Activated CD4-positive, alpha-beta memory T cell treated with anti-CD3 and anti-CD28 coated beads, Interleukin-2, amount 10 ng/mL, durations not matched to agents 7 days and 5 days (primary cell): ENCODE measurements at regions not wholly inside any gene's neighbourhood (a gene's known extent, or its start where the extent isn't known, plus 50 kb on each side); places are given as distances from the start of the nearest gene placed in this dataset.
A peak's percentile ranks its signal among the peaks of the same experiment; 100 is the strongest.

ENCODE experiments used
- CTCF ChIA-PET: fragments of 350-600 bp; sonication (Branson Sonifier 250); formaldehyde crosslinking; loops from one replicate; lab custom pipeline; 2021; ENCODE audit warnings: antibody characterized with exemption, inconsistent platforms; lab: Charles Lee
- POLR2A ChIA-PET: fragments of 350-600 bp; sonication (Branson Sonifier 250); formaldehyde crosslinking; loops from one replicate; lab custom pipeline; 2021; ENCODE audit warnings: antibody characterized with exemption; lab: Charles Lee
- DNase-seq: peaks from one replicate; pipeline ENCODE4 v3.0.0-alpha.2; 2020
- H3K27ac Mint-ChIP-seq: one replicate; pipeline ENCODE4 v1.8.0; 2021; ENCODE audit warnings: mild to moderate bottlenecking, mixed read lengths
- H3K27me3 Mint-ChIP-seq: one replicate; pipeline ENCODE4 v1.8.0; 2021; ENCODE audit warnings: mixed read lengths
- H3K36me3 Mint-ChIP-seq: one replicate; pipeline ENCODE4 v1.8.0; 2021; ENCODE audit warnings: low read depth, mixed read lengths
- H3K4me1 Mint-ChIP-seq: one replicate; pipeline ENCODE4 v1.8.0; 2021; ENCODE audit warnings: mixed read lengths
- H3K4me3 Mint-ChIP-seq: one replicate; pipeline ENCODE4 v1.8.0; 2021; ENCODE audit warnings: mild to moderate bottlenecking, mixed read lengths
- H3K9me3 Mint-ChIP-seq: one replicate; pipeline ENCODE4 v1.8.0; 2021; ENCODE audit warnings: mixed read lengths

DNA sequence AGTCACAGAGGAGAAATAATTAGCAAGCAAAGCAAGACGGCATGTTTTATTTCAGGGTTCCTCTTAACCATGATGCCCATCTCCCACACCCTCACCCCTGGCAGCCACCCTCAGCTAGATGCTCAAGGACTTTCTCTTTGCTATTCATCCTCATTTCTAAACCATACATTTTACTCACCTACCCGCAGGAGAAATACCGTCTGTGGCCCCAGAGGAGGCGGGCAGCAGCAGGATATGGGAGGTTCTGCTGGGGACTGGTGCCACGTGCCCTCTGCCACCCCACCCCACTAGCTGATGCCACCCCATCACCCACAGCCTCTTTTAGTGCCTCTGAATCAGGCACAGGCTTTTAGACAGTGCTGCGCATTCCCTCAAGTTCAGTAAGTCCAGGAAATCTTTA lies 168.7 kb upstream of the ITGB1 start:
- peaks cover 84% of the 10 kb centered on the region for H3K4me1 Mint-ChIP-seq
- no peak overlapping the region for H3K4me3 Mint-ChIP-seq
- POLR2A ChIA-PET: interaction anchor here (0.9 to 18.0 kb wide), 14 partner anchors 6 to 748 kb away, joined by 3 to 408 read pairs (median 6); no protein-coding TSS in a partner anchor
- H3K27me3 Mint-ChIP-seq: no peaks in the 10 kb centered on the region
- H3K9me3 Mint-ChIP-seq: peaks cover 5% of the 10 kb centered on the region
- peak; percentile 54 for DNase-seq
- peaks cover 40% of the 10 kb centered on the region for H3K36me3 Mint-ChIP-seq
- H3K27ac Mint-ChIP-seq: peak overlapping the region; percentile 94
- CTCF ChIA-PET: interaction anchor here (1.0 to 2.3 kb wide), 5 partner anchors 9 to 117 kb away, joined by 3 to 35 read pairs (median 5); no protein-coding TSS in a partner anchor

- CTCF ChIA-PET: interaction anchor here (1.0 to 2.3 kb wide), 6 partner anchors 10 to 146 kb away, joined by 3 to 35 read pairs (median 4); no protein-coding TSS in a partner anchor
- Mint-ChIP-seq H3K9me3 (peaks cover 5% of the 10 kb centered on the region), H3K36me3 (peaks cover 42% of the 10 kb centered on the region), H3K4me1 (peaks cover 87% of the 10 kb centered on the region), H3K27ac (peak overlapping the region; percentile 94), H3K27me3 (no peaks in the 10 kb centered on the region), H3K4me3 (peak overlapping the region; percentile 18)
- POLR2A ChIA-PET: interaction anchor here (0.6 to 18.0 kb wide), 18 partner anchors 6 to 747 kb away, joined by 3 to 408 read pairs (median 5); no protein-coding TSS in a partner anchor
- DNase-seq: peak; percentile 62
Measured at GRCh38 chr10:33125522-33126517, 167.8 kb upstream of the ITGB1 start.

DNA sequence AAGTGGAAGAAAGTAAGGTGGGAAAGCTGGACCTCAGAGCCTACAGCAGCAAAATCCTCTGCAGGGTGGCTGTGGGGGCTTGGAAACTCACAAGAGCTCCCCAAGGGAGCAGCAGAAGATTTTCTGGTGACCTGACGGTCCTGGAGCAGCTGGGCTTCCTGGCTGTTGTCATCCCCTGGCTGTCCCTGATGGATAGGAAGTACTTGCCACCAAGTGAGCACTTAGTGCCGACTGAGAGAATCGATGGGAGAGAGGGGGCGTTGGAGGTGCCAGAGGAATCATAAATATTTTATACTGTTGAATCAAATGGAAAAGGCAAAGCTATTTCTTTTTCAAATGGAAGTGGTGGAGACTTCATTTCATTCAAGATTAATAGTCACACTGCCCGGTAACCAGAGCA lies 167.1 kb upstream of the ITGB1 start:
- H3K4me1 Mint-ChIP-seq: peaks cover 90% of the 10 kb centered on the region
- no peak overlapping the region for H3K4me3 Mint-ChIP-seq
- H3K27me3 Mint-ChIP-seq: no peaks in the 10 kb centered on the region
- H3K9me3 Mint-ChIP-seq: peaks cover 5% of the 10 kb centered on the region
- H3K27ac Mint-ChIP-seq: peak overlapping the region; percentile 94
- POLR2A ChIA-PET: interaction anchor here (0.8 to 18.0 kb wide), 3 partner anchors 5 to 28 kb away, joined by 3 to 408 read pairs (median 408); no protein-coding TSS in a partner anchor
- DNase-seq: no peak
- H3K36me3 Mint-ChIP-seq: peaks cover 46% of the 10 kb centered on the region
- CTCF ChIA-PET: interaction anchor here (1.2 to 2.3 kb wide), 4 partner anchors 9 to 145 kb away, joined by 3 to 35 read pairs (median 4); no protein-coding TSS in a partner anchor

DNA sequence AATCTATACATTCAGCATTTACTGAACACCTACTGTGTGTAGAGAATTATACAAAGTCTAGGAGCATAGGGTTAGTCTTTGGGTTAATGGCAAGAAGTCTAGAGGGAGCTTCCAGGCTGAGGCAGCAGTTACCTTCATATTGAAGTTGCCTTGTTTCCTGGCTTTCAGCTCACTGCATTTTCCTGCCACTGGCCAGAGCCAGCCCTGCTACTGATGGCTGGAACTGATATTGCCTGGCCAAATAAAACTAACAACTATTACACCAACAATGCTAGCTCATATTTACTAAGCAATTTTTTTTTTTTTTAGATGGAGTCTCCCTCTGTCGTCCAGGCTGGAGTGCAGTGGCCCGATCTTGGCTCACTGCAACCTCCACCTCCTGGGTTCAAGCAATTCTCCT lies 165.7 kb upstream of the ITGB1 start:
- Mint-ChIP-seq H3K4me3 (no peak overlapping the region), H3K27ac (no peak overlapping the region), H3K4me1 (peaks cover 89% of the 10 kb centered on the region), H3K9me3 (peaks cover 5% of the 10 kb centered on the region), H3K27me3 (no peaks in the 10 kb centered on the region), H3K36me3 (peaks cover 53% of the 10 kb centered on the region)
- no peak for DNase-seq
- ChIA-PET CTCF (interaction anchor here (0.8 to 1.4 kb wide), 4 partner anchors 7 to 32 kb away, joined by 3 to 4 read pairs (median 3); no protein-coding TSS in a partner anchor), POLR2A (interaction anchor here (0.7 to 18.0 kb wide), 4 partner anchors 4 to 210 kb away, joined by 4 to 408 read pairs (median 206); no protein-coding TSS in a partner anchor)

- CTCF ChIA-PET: interaction anchor here (0.9 kb wide), 1 partner anchor 10 kb away, joined by 3 read pairs; no protein-coding TSS in a partner anchor
- Mint-ChIP-seq H3K9me3 (peaks cover 5% of the 10 kb centered on the region), H3K36me3 (peaks cover 59% of the 10 kb centered on the region), H3K27ac (peak overlapping the region; percentile 16), H3K27me3 (no peaks in the 10 kb centered on the region), H3K4me1 (peaks cover 93% of the 10 kb centered on the region), H3K4me3 (no peak overlapping the region)
- DNase-seq: no peak
- POLR2A ChIA-PET: interaction anchor here (0.8 to 15.1 kb wide), 5 partner anchors 10 to 112 kb away, joined by 3 to 408 read pairs (median 4); no protein-coding TSS in a partner anchor
Measured at GRCh38 chr10:33122014-33122809, 164.2 kb upstream of the ITGB1 start.

- CTCF ChIA-PET: interaction anchor here (1.7 to 2.3 kb wide), 4 partner anchors 10 to 20 kb away, joined by 4 to 10 read pairs (median 7); no protein-coding TSS in a partner anchor
- POLR2A ChIA-PET: interaction anchor here (1.2 to 15.1 kb wide), 5 partner anchors 11 to 111 kb away, joined by 5 to 408 read pairs (median 35); no protein-coding TSS in a partner anchor
- no peaks in the 10 kb centered on the region for H3K27me3 Mint-ChIP-seq
- H3K4me3 Mint-ChIP-seq: no peak overlapping the region
- no peak for DNase-seq
- peaks cover 93% of the 10 kb centered on the region for H3K4me1 Mint-ChIP-seq
- H3K36me3 Mint-ChIP-seq: peaks cover 58% of the 10 kb centered on the region
- no peaks in the 10 kb centered on the region for H3K9me3 Mint-ChIP-seq
- H3K27ac Mint-ChIP-seq: peak overlapping the region; percentile 75
Measured at GRCh38 chr10:33120700-33121099, 162.7 kb upstream of the ITGB1 start.

DNA sequence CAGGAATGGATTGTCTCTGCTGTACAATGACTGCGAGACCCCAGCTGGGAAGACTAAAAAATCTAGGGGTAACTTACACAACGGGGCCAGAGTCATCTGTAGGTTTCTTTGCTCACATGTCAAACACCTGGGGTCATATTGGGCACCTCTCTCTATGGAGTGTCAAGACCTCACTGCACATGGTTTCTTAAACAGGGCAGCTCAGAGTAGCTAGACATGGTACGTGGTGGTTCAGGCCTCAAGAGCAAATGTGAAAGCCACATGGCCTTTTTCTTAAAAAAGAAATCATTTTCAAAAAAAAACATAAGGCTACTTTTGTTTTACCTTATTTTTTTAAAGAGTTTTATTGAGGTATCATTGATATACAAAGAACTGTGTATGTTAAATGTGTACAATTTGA lies 162.2 kb upstream of the ITGB1 start:
- no peak overlapping the region for H3K4me3 Mint-ChIP-seq
- peak overlapping the region; percentile 75 for H3K27ac Mint-ChIP-seq
- POLR2A ChIA-PET: interaction anchor here (1.2 to 15.1 kb wide), 5 partner anchors 10 to 110 kb away, joined by 5 to 408 read pairs (median 35); no protein-coding TSS in a partner anchor

GRCh38 chr10:33117816-33118215 lies 159.8 kb upstream of the ITGB1 start:
- POLR2A ChIA-PET: interaction anchor here (0.7 to 15.1 kb wide), 6 partner anchors 9 to 740 kb away, joined by 3 to 408 read pairs (median 66); no protein-coding TSS in a partner anchor
- Mint-ChIP-seq H3K4me1 (peaks cover 97% of the 10 kb centered on the region), H3K9me3 (no peaks in the 10 kb centered on the region), H3K27ac (peak overlapping the region; percentile 96), H3K4me3 (peak overlapping the region; percentile 19), H3K27me3 (no peaks in the 10 kb centered on the region), H3K36me3 (peaks cover 48% of the 10 kb centered on the region)
- DNase-seq: peak; percentile 82
- CTCF ChIA-PET: interaction anchor here (4.0 kb wide), 1 partner anchor 8 kb away, joined by 35 read pairs; no protein-coding TSS in a partner anchor

More for the DNA sequence above, 162.2 kb upstream of the ITGB1 start:
- Mint-ChIP-seq H3K36me3 (peaks cover 56% of the 10 kb centered on the region), H3K27me3 (no peaks in the 10 kb centered on the region), H3K9me3 (no peaks in the 10 kb centered on the region), H3K4me1 (peaks cover 93% of the 10 kb centered on the region)
- no peak for DNase-seq
- CTCF ChIA-PET: interaction anchor here (1.7 to 2.3 kb wide), 4 partner anchors 9 to 19 kb away, joined by 4 to 10 read pairs (median 7); no protein-coding TSS in a partner anchor

GRCh38 chr10:33117230-33117629 lies 159.2 kb upstream of the ITGB1 start:
- DNase-seq: no peak
- peak overlapping the region; percentile 96 for H3K27ac Mint-ChIP-seq
- no peaks in the 10 kb centered on the region for H3K27me3 Mint-ChIP-seq
- no peaks in the 10 kb centered on the region for H3K9me3 Mint-ChIP-seq
- H3K4me1 Mint-ChIP-seq: peaks cover 97% of the 10 kb centered on the region
- ChIA-PET CTCF (interaction anchor here (0.9 to 4.0 kb wide), 6 partner anchors 9 to 136 kb away, joined by 3 to 37 read pairs (median 9); no protein-coding TSS in a partner anchor), POLR2A (interaction anchor here (0.7 to 15.1 kb wide), 8 partner anchors 8 to 739 kb away, joined by 3 to 408 read pairs (median 31); partner anchors contain the start of gene ITGB1)
- H3K36me3 Mint-ChIP-seq: peaks cover 45% of the 10 kb centered on the region
- peak overlapping the region; percentile 19 for H3K4me3 Mint-ChIP-seq

- ChIA-PET POLR2A (interaction anchor here (0.6 to 15.1 kb wide), 17 partner anchors 13 to 738 kb away, joined by 3 to 408 read pairs (median 13); partner anchors contain the start of genes ITGB1 and NRP1), CTCF (interaction anchor here (0.8 to 4.4 kb wide), 16 partner anchors 8 to 159 kb away, joined by 3 to 43 read pairs (median 4); no protein-coding TSS in a partner anchor)
- DNase-seq: peak; percentile 56
Measured at GRCh38 chr10:33115738-33116719, 158.0 kb upstream of the ITGB1 start.

More at GRCh38 chr10:33115738-33116719, 158.0 kb upstream of the ITGB1 start:
- peak overlapping the region; percentile 69 for H3K4me3 Mint-ChIP-seq
- H3K36me3 Mint-ChIP-seq: peaks cover 53% of the 10 kb centered on the region
- H3K9me3 Mint-ChIP-seq: no peaks in the 10 kb centered on the region
- H3K4me1 Mint-ChIP-seq: peaks cover 95% of the 10 kb centered on the region
- H3K27ac Mint-ChIP-seq: peak overlapping the region; percentile 96
- H3K27me3 Mint-ChIP-seq: no peaks in the 10 kb centered on the region
